ENCODE measurements at regions not wholly inside any gene's neighbourhood (a gene's known extent, or its start where the extent isn't known, plus 50 kb on each side); places are given as distances from the start of the nearest gene placed in this dataset.

GRCh38 chr12:126389961-126390360, 1324.7 kb downstream of the AACS start:
- no peak for TF ChIP-seq CTCF (IDR thresholded peaks at IDR 0.05)
- TF ChIP-seq ZFX (IDR thresholded peaks at IDR 0.05; ENCODE audit: borderline replicate concordance): no peak
